GM13977 (cell line): ENCODE measurements at regions not wholly inside any gene's neighbourhood (a gene's known extent, or its start where the extent isn't known, plus 50 kb on each side); places are given as distances from the start of the nearest gene placed in this dataset.

Experiments used
- DNase-seq: peaks from one replicate; pipeline ENCODE4 v3.0.0; 2012; ENCODE audit warnings: low spot score
- CTCF ChIP-seq: IDR thresholded peaks from 2 replicates; pipeline ENCODE4 v1.5.1; 2012; ENCODE audit warnings: mild to moderate bottlenecking, control low read depth; ENCODE audit not compliant: insufficient read depth; ENCODE audit errors: extremely low read depth, missing control alignments
- in situ Hi-C: fragments of 300-500 bp; cut with MboI; formaldehyde crosslinking; loops from one replicate; pipeline ENCODE4 v1.12.0; 2022; ENCODE audit warnings: low sequenced_read_pairs, low pct_unique_long_range_greater_than_20kb, mixed read lengths, inconsistent platforms; ENCODE audit not compliant: unreplicated experiment

- in situ Hi-C loops, result no loop called here
- no peak for DNase-seq
- no peak for TF ChIP-seq CTCF
Measured at GRCh38 chr18:44584900-44585299, 95.8 kb upstream of the SETBP1 start.

GRCh38 chr18:44586782-44587524 lies 93.7 kb upstream of the SETBP1 start:
- no peak for TF ChIP-seq CTCF
- in situ Hi-C loops, result no loop called here
- DNase-seq, result no peak

- no peak for TF ChIP-seq CTCF
- in situ Hi-C loops, result no loop called here
- DNase-seq, result no peak
Measured at GRCh38 chr18:44588508-44588907, 92.2 kb upstream of the SETBP1 start.

- in situ Hi-C loops, result no loop called here
- no peak for DNase-seq
- TF ChIP-seq CTCF, result no peak
Measured at GRCh38 chr18:44589693-44590355, 90.9 kb upstream of the SETBP1 start.

GRCh38 chr18:44590956-44591670 lies 89.6 kb upstream of the SETBP1 start:
- DNase-seq, result no peak
- TF ChIP-seq CTCF, result no peak
- in situ Hi-C loops, result no loop called here

- TF ChIP-seq CTCF, result no peak
- no peak for DNase-seq
- in situ Hi-C loops, result no loop called here
Measured at GRCh38 chr18:44592639-44593038, 88.0 kb upstream of the SETBP1 start.
